ENCODE measurements at regions not wholly inside any gene's neighbourhood (a gene's known extent, or its start where the extent isn't known, plus 50 kb on each side); places are given as distances from the start of the nearest gene placed in this dataset.

GRCh38 chr14:106309423-106309822, 783.0 kb downstream of the TMEM121 start:
- POLR2A ChIA-PET = no interaction called here
- H3K4me3 Mint-ChIP-seq = no peak overlapping the region
- H3K9me3 Mint-ChIP-seq = no peaks in the 10 kb centered on the region
- intact Hi-C loops (cut with DNase I, micrococcal nuclease) = no loop called here
- peaks cover 29% of the 10 kb centered on the region for H3K27me3 Mint-ChIP-seq
- DNase-seq (no peak), ATAC-seq (ENCODE audit: poor library complexity) (no peak)
- H3K9me3 ChIP-seq (ENCODE audit: control insufficient read depth in 1 of 2, insufficient read depth in 1 of 2, low read length in 2 of 2) = peaks cover 0 to 7% of the 10 kb centered on the region in 2 experiments
- no peak overlapping the region for H3K27ac Mint-ChIP-seq
- H3K4me3 ChIP-seq (ENCODE audit: low read length) = no peak overlapping the region
- no peaks in the 10 kb centered on the region for H3K4me1 ChIP-seq (ENCODE audit: insufficient read depth, low read length)
- H3K4me1 Mint-ChIP-seq (ENCODE audit: low read depth) = no peaks in the 10 kb centered on the region
- H3K27me3 ChIP-seq (ENCODE audit: control insufficient read depth in 1 of 2, insufficient read depth in 2 of 2, low read length in 2 of 2) = peaks cover 0 to 5% of the 10 kb centered on the region in 2 experiments
- no peaks in the 10 kb centered on the region for H3K36me3 Mint-ChIP-seq (ENCODE audit: low read depth)
- CTCF ChIA-PET = interaction anchor here (0.9 to 1.7 kb wide), 5 partner anchors 9 to 108 kb away, joined by 3 to 10 read pairs (median 4); no protein-coding TSS in a partner anchor
- no peak overlapping the region for H3K27ac ChIP-seq (ENCODE audit: low read depth in 1 of 2, low read length in 2 of 2)
- no peaks in the 10 kb centered on the region for H3K36me3 ChIP-seq (ENCODE audit: insufficient read depth, low read length)
- TF ChIP-seq CTCF (IDR thresholded peaks at IDR 0.05) = no peak

GRCh38 chr14:106315436-106315835, 789.1 kb downstream of the TMEM121 start:
- TF ChIP-seq CTCF (IDR thresholded peaks at IDR 0.05) = no peak
- no peak for DNase-seq
- H3K36me3 Mint-ChIP-seq (ENCODE audit: low read depth) = no peaks in the 10 kb centered on the region
- no peak overlapping the region for H3K27ac Mint-ChIP-seq
- H3K4me1 Mint-ChIP-seq (ENCODE audit: low read depth) = no peaks in the 10 kb centered on the region
- Histone ChIP-seq H3K27me3 (ENCODE audit: control insufficient read depth in 1 of 2, insufficient read depth in 2 of 2, low read length in 2 of 2) (no peaks in the 10 kb centered on the region), H3K27ac (ENCODE audit: low read depth in 1 of 2, low read length in 2 of 2) (no peak overlapping the region), H3K4me3 (ENCODE audit: low read length) (no peak overlapping the region), H3K36me3 (ENCODE audit: insufficient read depth, low read length) (no peaks in the 10 kb centered on the region), H3K4me1 (ENCODE audit: insufficient read depth, low read length) (no peaks in the 10 kb centered on the region), H3K9me3 (ENCODE audit: control insufficient read depth in 1 of 2, insufficient read depth in 1 of 2, low read length in 2 of 2) (no peaks in the 10 kb centered on the region)
- H3K4me3 Mint-ChIP-seq = no peak overlapping the region
- POLR2A ChIA-PET = no interaction called here
- intact Hi-C loops (cut with DNase I, micrococcal nuclease) = no loop called here
- ATAC-seq (ENCODE audit: poor library complexity) = no peak
- no peaks in the 10 kb centered on the region for H3K9me3 Mint-ChIP-seq
- no peaks in the 10 kb centered on the region for H3K27me3 Mint-ChIP-seq
- CTCF ChIA-PET = no interaction called here

- H3K4me3 ChIP-seq (ENCODE audit: low read length) = no peak overlapping the region
- ATAC-seq (ENCODE audit: poor library complexity) (no peak), DNase-seq (no peak)
- intact Hi-C loops (cut with DNase I, micrococcal nuclease) = no loop called here
- no peak overlapping the region for H3K27ac Mint-ChIP-seq
- H3K9me3 Mint-ChIP-seq = no peaks in the 10 kb centered on the region
- H3K27me3 Mint-ChIP-seq = peaks cover 7% of the 10 kb centered on the region
- no peaks in the 10 kb centered on the region for H3K27me3 ChIP-seq (ENCODE audit: control insufficient read depth in 1 of 2, insufficient read depth in 2 of 2, low read length in 2 of 2)
- H3K4me1 ChIP-seq (ENCODE audit: insufficient read depth, low read length) = no peaks in the 10 kb centered on the region
- H3K36me3 Mint-ChIP-seq (ENCODE audit: low read depth) = no peaks in the 10 kb centered on the region
- H3K9me3 ChIP-seq (ENCODE audit: control insufficient read depth in 1 of 2, insufficient read depth in 1 of 2, low read length in 2 of 2) = no peaks in the 10 kb centered on the region
- no peaks in the 10 kb centered on the region for H3K4me1 Mint-ChIP-seq (ENCODE audit: low read depth)
- POLR2A ChIA-PET = no interaction called here
- no peak overlapping the region for H3K27ac ChIP-seq (ENCODE audit: low read depth in 1 of 2, low read length in 2 of 2)
- no peaks in the 10 kb centered on the region for H3K36me3 ChIP-seq (ENCODE audit: insufficient read depth, low read length)
- CTCF ChIA-PET = interaction anchor here (2.4 kb wide), 1 partner anchor 9 kb away, joined by 10 read pairs; no protein-coding TSS in a partner anchor
- H3K4me3 Mint-ChIP-seq = no peak overlapping the region
- no peak for TF ChIP-seq CTCF (IDR thresholded peaks at IDR 0.05)
Measured at GRCh38 chr14:106317593-106317992, 791.2 kb downstream of the TMEM121 start.

Measured in CD4-positive, alpha-beta T cell (primary cell).